Parathyroid adenoma (tissue), 2 donors: ENCODE measurements at regions not wholly inside any gene's neighbourhood (a gene's known extent, or its start where the extent isn't known, plus 50 kb on each side); places are given as distances from the start of the nearest gene placed in this dataset.

Experiments
- H2AFZ ChIP-seq: fragments of 300-600 bp; sonication (generic); one replicate; pipeline ENCODE4 v1.7.0; 2017; ENCODE audit warnings: antibody characterized with exemption, mild to moderate bottlenecking
- H3K27ac ChIP-seq: fragments of 300-600 bp; sonication (generic); one replicate; pipeline ENCODE4 v1.7.0; 2017
- H3K27me3 ChIP-seq: fragments of 300-600 bp; sonication (generic); one replicate; pipeline ENCODE4 v1.7.0; 2017; ENCODE audit warnings: low read length; ENCODE audit not compliant: control insufficient read depth, insufficient read depth
- H3K36me3 ChIP-seq: fragments of 300-600 bp; sonication (generic); one replicate; pipeline ENCODE4 v1.7.0; 2017; ENCODE audit warnings: low read length; ENCODE audit not compliant: control insufficient read depth, insufficient read depth
- H3K4me1 ChIP-seq: fragments of 300-600 bp; sonication (generic); one replicate; pipeline ENCODE4 v1.7.0; 2017; ENCODE audit warnings: control low read depth
- H3K4me2 ChIP-seq: fragments of 300-600 bp; sonication (generic); one replicate; pipeline ENCODE4 v1.7.0; 2017; ENCODE audit warnings: low read length
- H3K4me3 ChIP-seq: fragments of 300-600 bp; sonication (generic); one replicate; pipeline ENCODE4 v1.7.0; 2017; ENCODE audit warnings: low read depth, low read length
- H3K79me2 ChIP-seq: fragments of 300-600 bp; sonication (generic); one replicate; pipeline ENCODE4 v1.7.0; 2017; ENCODE audit warnings: control low read depth
- H3K9ac ChIP-seq: fragments of 300-600 bp; sonication (generic); one replicate; pipeline ENCODE4 v1.7.0; 2017; ENCODE audit warnings: mild to moderate bottlenecking
- H3K9me3 ChIP-seq: fragments of 300-600 bp; sonication (generic); one replicate; pipeline ENCODE4 v1.7.0; 2017; ENCODE audit warnings: low read length; ENCODE audit not compliant: control insufficient read depth
- CTCF ChIP-seq: fragments of 300-600 bp; sonication (generic); IDR thresholded peaks from one replicate; pipeline ENCODE4 v1.7.0; 2017; ENCODE audit warnings: antibody characterized with exemption, mild to moderate bottlenecking
- donor health status: primary hyperparathyroidism.

DNA sequence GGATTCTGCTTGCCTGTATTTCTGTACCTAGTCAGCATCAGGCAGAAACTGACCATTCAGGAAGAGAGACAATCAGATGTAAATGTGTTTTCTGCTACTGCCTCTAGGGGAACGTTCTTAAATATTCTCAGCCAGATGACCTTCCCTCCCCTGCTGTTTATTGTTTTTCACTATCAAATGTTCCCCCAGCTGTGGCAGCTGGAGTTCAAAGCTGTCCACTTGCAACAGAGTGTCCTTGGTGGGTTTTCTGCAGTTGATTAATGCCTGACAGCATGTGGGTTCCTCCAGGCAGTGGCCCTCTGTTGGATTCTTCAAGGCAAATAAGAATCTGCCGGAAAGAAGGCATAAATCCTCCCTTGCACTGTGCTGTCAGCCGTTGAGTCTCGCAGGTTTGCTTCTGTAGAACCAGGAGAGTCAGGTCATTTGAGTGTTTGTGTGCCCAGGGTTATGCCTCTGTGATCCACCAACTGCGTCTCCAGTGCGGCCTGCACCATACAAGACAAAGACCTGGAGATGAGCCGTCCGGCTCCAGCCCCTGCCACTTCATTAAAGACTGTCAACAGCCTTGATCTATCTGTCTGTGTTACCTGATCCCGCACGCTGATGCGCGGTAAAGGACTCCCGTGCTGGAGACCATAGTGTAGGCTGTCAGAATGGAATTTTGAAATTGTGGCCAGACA, 203.4 kb downstream of the GADD45G start:
- Histone ChIP-seq H3K4me1 (peaks cover 55% of the 10 kb centered on the region), H2AFZ (peak overlapping the region; percentile 56), H3K27me3 (no peaks in the 10 kb centered on the region), H3K4me2 (peak overlapping the region; percentile 37), H3K36me3 (no peaks in the 10 kb centered on the region), H3K79me2 (no peaks in the 10 kb centered on the region), H3K9ac (no peak overlapping the region), H3K9me3 (no peaks in the 10 kb centered on the region), H3K27ac (peak overlapping the region; percentile 85), H3K4me3 (peak overlapping the region; percentile 6)
- peak; percentile 11 for TF ChIP-seq CTCF

DNA sequence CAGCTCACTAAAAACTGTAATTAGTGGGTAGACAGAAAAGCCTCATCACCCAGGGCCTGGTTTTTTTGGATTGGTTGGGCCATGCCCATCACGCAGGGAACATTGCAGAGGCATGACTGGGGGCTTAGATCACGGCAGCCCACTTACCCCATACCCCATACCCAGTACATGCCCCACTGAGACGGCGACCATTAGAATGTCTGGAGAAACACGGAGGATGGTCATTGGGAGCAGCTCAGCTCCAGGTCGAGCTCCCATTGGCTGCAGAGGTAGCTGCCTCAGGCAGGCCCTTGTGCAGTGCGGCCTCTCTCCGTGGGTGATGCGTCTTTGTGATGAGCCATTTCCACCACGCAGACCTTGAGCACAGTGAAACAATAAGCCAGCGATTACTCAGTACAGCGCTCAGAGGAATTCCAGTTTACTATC, 204.0 kb downstream of the GADD45G start:
- peaks cover 55% of the 10 kb centered on the region for H3K4me1 ChIP-seq
- peak overlapping the region; percentile 6 for H3K4me3 ChIP-seq
- peak overlapping the region; percentile 85 for H3K27ac ChIP-seq
- H3K36me3 ChIP-seq, result no peaks in the 10 kb centered on the region
- no peak for TF ChIP-seq CTCF
- H2AFZ ChIP-seq, result peak overlapping the region; percentile 56
- H3K4me2 ChIP-seq, result peak overlapping the region; percentile 37
- no peak overlapping the region for H3K9ac ChIP-seq
- no peaks in the 10 kb centered on the region for H3K79me2 ChIP-seq
- H3K9me3 ChIP-seq, result no peaks in the 10 kb centered on the region
- H3K27me3 ChIP-seq, result no peaks in the 10 kb centered on the region

DNA sequence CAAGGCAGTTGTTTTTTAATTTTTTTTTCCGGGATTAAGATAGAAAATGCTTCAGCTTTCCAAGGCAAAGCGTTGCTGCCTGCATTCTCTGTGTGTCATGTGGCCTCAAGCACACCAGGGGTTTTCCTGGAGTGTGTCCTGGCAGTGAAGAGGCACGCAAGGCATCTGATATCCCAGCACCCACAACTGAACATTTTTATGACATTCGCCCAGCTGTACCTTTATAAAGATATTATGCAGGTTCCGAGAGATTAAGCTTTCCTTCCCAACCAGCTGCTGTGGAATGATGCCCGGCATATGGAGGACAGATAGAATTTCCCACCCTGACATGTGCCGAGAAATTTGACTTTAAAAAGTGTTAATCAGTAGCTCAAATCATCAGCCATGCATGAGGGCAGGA, 205.6 kb downstream of the GADD45G start:
- no peak overlapping the region for H2AFZ ChIP-seq
- H3K36me3 ChIP-seq, result no peaks in the 10 kb centered on the region
- TF ChIP-seq CTCF, result no peak
- H3K4me1 ChIP-seq, result peaks cover 45% of the 10 kb centered on the region
- no peaks in the 10 kb centered on the region for H3K27me3 ChIP-seq
- H3K4me3 ChIP-seq, result no peak overlapping the region
- H3K4me2 ChIP-seq, result peak overlapping the region; percentile 20
- H3K27ac ChIP-seq, result peak overlapping the region; percentile 16
- H3K9ac ChIP-seq, result no peak overlapping the region
- no peaks in the 10 kb centered on the region for H3K9me3 ChIP-seq
- H3K79me2 ChIP-seq, result no peaks in the 10 kb centered on the region

DNA sequence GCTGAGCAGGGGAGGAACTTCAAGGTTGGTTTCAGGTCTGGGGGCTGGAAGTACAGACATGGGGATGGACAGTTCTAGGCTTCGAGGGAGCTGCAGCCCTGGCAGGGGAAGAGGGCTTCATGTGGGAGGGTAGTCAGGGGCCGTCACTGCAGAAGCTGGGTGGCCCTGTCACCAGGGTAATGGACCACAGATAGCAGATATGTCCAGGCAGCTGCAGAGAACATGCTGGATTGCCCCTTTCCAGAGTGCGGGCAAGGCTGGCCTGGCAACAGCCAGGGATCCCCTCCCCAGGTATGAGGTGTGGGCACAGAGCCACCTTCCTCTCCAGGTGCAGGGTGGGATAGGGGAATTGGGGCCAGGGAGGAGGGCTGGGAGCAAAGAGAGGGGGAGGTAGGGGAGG, 206.5 kb downstream of the GADD45G start:
- Histone ChIP-seq H3K9ac (no peak overlapping the region), H3K4me2 (no peak overlapping the region), H3K4me3 (no peak overlapping the region), H3K27ac (no peak overlapping the region), H3K4me1 (peaks cover 39% of the 10 kb centered on the region), H3K9me3 (no peaks in the 10 kb centered on the region), H3K79me2 (no peaks in the 10 kb centered on the region), H3K36me3 (no peaks in the 10 kb centered on the region), H3K27me3 (no peaks in the 10 kb centered on the region), H2AFZ (no peak overlapping the region)
- no peak for TF ChIP-seq CTCF

DNA sequence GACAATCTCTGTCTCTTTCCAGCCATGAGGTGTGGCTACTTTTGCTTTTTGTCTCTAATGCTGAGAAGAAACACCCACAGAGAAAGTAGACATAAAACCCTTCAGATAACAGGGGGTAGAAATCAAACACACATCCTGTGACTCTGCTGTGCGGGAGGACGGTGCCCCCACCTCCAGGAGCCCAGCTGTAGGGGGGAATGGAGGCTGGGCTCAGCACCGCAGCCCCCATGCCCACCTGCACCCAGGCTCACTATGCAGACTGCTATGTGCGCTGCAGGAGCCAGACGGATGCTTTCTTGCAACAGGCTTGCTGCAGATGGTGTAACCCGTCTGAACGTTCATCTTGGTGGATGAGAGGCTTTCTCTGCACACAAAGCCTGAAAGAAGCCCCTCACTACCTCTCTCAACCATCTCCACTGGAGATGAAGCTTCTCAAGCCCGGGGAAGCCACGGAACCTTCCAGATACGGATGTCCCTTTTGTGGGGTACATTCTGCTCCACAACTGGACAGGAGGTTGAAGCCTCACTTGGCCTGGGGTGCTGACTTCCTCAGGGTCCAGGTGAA, 207.2 kb downstream of the GADD45G start:
- Histone ChIP-seq H3K9me3 (no peaks in the 10 kb centered on the region), H3K27ac (no peak overlapping the region), H3K4me2 (no peak overlapping the region), H3K4me3 (no peak overlapping the region), H3K79me2 (no peaks in the 10 kb centered on the region), H3K27me3 (no peaks in the 10 kb centered on the region), H3K36me3 (no peaks in the 10 kb centered on the region), H2AFZ (no peak overlapping the region), H3K9ac (no peak overlapping the region), H3K4me1 (peaks cover 33% of the 10 kb centered on the region)
- no peak for TF ChIP-seq CTCF
